Testis (tissue), 2 donors: ENCODE measurements at regions not wholly inside any gene's neighbourhood (a gene's known extent, or its start where the extent isn't known, plus 50 kb on each side); places are given as distances from the start of the nearest gene placed in this dataset.

Experiments
- CTCF ChIP-seq, 3 experiments: fragments of 450-650 bp in 2 of 3; fragments of 200-600 bp in 1 of 3; sonication (generic) in 1 of 3; IDR thresholded peaks; one replicate each; pipeline ENCODE4 v1.5.1; 2016 to 2019; ENCODE audit warnings: antibody characterized with exemption in 3 of 3, mild to moderate bottlenecking in 2 of 3, moderate library complexity in 1 of 3
- POLR2A ChIP-seq: fragments of 450-650 bp; IDR thresholded peaks from one replicate; pipeline ENCODE4 v1.6.1; 2017; ENCODE audit warnings: antibody characterized with exemption, mild to moderate bottlenecking, moderate library complexity

GRCh38 chr12:63206909-63207308 lies 55.9 kb upstream of the AVPR1A start:
- no peak for TF ChIP-seq CTCF (IDR thresholded peaks at IDR 0.05)
- no peak for TF ChIP-seq POLR2A
